Vagina (tissue), 2 donors: ENCODE measurements at regions not wholly inside any gene's neighbourhood (a gene's known extent, or its start where the extent isn't known, plus 50 kb on each side); places are given as distances from the start of the nearest gene placed in this dataset.

ENCODE experiments used
- CTCF ChIP-seq, 3 experiments: fragments of 450-650 bp in 2 of 3; fragments of 200-600 bp in 1 of 3; sonication (generic) in 1 of 3; IDR thresholded peaks; one replicate each; pipeline ENCODE4 v1.5.1; 2017 to 2019; ENCODE audit warnings: antibody characterized with exemption in 3 of 3, mild to moderate bottlenecking in 2 of 3, moderate library complexity in 2 of 3
- POLR2A ChIP-seq, 2 donors: fragments of 450-650 bp; IDR thresholded peaks; one replicate each; pipeline ENCODE4 v1.6.1; 2017; ENCODE audit warnings: antibody characterized with exemption in 2 of 2, mild to moderate bottlenecking in 2 of 2, moderate library complexity in 2 of 2

GRCh38 chr11:98732947-98733346 lies 287.8 kb upstream of the CNTN5 start:
- TF ChIP-seq CTCF (IDR thresholded peaks at IDR 0.05) (no peak), POLR2A (IDR thresholded peaks at IDR 0.05) (no peak)
